D721Med (cell line): ENCODE measurements at regions not wholly inside any gene's neighbourhood (a gene's known extent, or its start where the extent isn't known, plus 50 kb on each side); places are given as distances from the start of the nearest gene placed in this dataset.
"Not testable (repeated sequence)": the region's sequence is repeated elsewhere in the genome, so short reads cannot be mapped to it uniquely, and the experiment has no call there.

Source experiments
- DNase-seq: peaks from one replicate; pipeline ENCODE4 v3.0.0; 2011; ENCODE audit warnings: low spot score; ENCODE audit not compliant: insufficient read length
- FAIRE-seq: peaks from 2 replicates; lab custom pipeline; 2011; peaks lifted over from hg19 to GRCh38; lab: Jason Lieb, UNC
- TF ChIP-seq, protein P1 (sequence below): IDR thresholded peaks from 2 replicates; pipeline ENCODE4 v1.5.1; 2012; ENCODE audit warnings: mild to moderate bottlenecking, control low read depth; ENCODE audit not compliant: insufficient read depth; ENCODE audit errors: missing control alignments

DNA sequence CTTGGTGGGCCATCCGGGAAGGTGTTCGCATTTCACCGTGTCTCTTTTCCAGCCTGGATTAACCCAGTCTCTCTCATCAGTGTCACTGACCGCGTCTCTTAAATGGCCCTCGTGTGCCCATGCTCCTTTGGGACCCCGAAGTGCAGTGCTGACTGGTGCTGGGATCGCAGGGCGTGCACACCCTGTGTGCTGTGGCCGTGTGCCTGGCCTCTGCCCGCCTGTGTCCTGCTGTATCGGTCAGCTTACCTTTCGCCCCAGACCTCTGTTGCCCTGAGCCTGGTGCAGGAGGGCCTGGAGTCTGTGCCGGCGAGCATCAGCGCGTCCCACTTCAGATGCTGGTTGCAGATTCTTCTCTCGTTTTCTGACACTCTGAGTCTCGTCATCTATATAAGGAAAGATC is 68.3 kb upstream of the HGFAC start:
- FAIRE-seq (no peak), DNase-seq (no peak)
- TF ChIP-seq, protein P1, sequence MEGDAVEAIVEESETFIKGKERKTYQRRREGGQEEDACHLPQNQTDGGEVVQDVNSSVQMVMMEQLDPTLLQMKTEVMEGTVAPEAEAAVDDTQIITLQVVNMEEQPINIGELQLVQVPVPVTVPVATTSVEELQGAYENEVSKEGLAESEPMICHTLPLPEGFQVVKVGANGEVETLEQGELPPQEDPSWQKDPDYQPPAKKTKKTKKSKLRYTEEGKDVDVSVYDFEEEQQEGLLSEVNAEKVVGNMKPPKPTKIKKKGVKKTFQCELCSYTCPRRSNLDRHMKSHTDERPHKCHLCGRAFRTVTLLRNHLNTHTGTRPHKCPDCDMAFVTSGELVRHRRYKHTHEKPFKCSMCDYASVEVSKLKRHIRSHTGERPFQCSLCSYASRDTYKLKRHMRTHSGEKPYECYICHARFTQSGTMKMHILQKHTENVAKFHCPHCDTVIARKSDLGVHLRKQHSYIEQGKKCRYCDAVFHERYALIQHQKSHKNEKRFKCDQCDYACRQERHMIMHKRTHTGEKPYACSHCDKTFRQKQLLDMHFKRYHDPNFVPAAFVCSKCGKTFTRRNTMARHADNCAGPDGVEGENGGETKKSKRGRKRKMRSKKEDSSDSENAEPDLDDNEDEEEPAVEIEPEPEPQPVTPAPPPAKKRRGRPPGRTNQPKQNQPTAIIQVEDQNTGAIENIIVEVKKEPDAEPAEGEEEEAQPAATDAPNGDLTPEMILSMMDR, result no peak

DNA sequence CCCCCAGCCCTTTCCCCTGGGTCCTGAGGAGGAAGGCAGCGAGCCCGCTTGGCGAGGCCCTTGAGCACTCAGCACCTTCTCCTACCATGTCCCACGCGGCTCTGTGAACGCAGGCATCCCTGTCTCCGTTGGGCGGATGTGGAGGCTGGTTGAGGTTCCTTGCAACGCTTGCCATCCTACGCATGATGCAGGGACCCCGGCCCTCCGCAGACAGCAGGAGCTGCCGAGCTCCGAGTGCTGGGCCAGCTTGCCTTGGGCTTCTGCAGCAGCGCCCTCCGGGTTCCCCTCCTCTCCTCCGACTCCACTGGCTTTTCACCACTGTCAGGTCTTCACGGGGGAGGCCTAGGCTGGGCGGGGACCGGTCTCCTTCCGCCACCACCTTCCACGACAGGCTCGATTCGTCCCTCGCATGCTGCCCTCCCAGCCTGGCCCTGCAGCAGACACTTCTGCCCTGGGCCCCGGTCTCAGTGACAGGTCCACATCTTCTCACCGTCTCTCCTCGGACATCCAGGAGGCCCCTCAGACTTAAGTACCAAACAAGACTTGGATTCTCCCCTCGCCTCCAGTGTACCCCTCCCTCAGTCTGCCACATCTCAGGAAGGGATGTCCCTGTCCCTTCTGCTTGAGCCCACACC is 67.6 kb upstream of the HGFAC start:
- TF ChIP-seq, protein P1, result no peak
- DNase-seq (no peak), FAIRE-seq (no peak)

DNA sequence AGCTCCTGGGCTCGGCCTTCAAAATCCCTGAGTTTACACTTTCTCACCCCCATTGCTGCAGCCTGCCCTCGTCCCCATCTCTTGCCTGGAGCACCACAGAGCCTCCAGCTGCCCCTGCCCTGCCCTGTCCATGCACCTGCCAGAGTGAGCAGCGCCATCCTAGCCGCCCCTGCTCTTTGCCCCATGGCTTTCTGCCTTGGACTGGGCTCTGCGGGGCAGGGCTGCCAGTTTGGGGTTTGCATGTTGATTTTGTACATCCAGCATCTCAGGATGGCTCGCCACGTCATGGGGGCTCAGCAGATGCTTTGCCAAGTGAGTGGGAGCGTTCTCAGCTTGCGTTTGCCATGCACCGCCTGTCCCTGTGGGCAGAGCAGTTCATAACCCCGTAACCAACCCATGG is 67.1 kb upstream of the HGFAC start:
- DNase-seq (no peak), FAIRE-seq (no peak)
- TF ChIP-seq, protein P1, result no peak

DNA sequence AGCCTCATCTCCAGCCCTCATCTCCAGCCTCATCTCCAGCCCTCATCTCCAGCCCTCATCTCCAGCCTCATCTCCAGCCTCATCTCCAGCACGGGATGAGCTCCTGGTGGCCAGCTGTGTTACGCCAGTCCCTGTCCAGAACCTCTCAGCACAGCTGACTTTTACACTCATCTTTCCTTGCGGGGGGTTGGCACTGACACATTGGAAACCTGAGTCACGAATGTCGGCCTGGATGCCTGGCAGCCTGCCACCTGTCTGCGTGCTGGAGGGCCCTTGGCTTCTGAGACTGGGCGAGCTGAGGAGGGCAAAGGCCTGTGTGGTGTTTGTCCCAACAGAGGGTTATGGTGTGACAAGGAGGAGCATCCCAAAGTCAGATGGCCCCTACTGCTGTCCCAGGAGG is 66.1 kb upstream of the HGFAC start:
- TF ChIP-seq, protein P1, result no peak
- FAIRE-seq (no peak), DNase-seq (no peak)

DNA sequence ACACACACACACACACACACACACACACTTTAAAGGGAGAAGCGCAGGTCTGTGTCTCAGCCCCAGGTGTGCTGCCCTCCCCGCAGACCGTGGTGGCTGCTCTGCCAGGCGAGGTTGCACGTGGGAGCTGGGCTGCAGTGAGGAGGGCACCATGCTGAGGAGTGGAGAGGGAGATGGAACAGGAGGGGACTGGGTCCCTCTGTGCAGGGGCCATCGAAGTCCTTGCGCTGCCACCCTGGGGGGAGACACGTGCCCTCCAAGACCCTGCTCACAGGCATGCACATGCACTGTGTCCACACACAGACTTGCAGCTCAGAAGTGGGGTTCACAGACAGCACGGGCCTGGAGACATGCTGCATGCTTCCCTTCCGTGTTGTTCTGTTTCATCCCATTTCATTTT is 65.5 kb upstream of the HGFAC start:
- TF ChIP-seq, protein P1, result no peak
- DNase-seq, result no peak
- no peak for FAIRE-seq

DNA sequence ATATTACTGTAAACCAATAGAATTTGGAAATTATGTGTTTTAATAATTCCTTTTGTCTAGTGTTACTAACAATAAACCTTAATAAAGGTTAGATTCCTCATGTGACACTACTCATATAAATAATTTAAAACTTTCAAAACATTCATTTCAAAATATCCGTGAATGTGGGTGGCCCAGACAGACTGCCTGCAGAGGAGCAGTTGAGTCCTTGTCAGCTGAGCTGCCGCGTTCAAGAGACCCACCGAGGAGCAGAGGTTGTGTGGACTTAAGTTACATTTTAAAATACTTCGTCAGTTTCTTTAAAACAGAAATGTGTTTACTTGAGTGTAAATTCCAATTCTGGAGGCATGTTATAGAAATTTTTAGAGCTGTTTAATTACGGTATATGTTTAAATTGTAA is 64.2 kb upstream of the HGFAC start:
- FAIRE-seq (no peak), DNase-seq (no peak)
- TF ChIP-seq, protein P1, result no peak

DNA sequence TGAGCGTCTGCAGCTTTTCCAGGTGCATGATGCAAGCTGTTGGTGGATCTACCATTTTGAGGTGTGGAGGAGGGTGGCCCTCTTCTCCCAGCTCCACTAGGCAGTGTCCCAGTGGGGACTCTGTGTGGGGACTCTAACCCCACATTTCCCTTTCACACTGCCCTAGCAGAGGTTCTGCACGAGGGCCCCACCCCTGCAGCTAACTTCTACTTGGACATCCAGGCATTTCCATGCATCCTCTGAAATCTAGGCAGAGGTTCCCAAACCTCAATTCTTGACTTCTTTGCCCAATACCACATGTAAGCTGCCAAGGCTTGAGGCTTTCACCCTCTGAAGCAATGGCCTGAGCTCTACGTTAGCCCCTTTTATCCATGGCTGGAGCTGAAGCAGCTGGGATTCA is 61.4 kb upstream of the HGFAC start:
- FAIRE-seq, DNase-seq: not testable (repeated sequence)

DNA sequence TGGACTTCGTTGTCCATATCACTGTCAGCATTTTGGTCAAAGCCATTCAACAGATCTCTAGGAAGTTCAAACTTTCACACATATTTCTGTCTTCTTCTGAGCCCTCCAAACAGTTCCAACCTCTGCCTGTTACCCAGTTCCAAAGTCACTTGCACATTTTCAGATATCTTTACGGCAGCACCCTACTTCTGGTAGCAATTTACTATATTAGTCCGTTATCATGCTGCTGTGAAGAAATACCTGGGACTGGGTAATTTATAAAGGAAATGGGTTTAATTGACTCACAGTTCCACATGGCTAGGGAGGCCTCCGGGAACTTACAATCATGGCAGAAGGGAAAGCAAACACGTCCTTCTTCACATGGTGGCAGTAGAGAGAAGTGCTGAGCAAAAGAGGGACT is 60.6 kb upstream of the HGFAC start:
- DNase-seq, FAIRE-seq: not testable (repeated sequence)
